Mammary epithelial cell (primary cell): ENCODE measurements at regions not wholly inside any gene's neighbourhood (a gene's known extent, or its start where the extent isn't known, plus 50 kb on each side); places are given as distances from the start of the nearest gene placed in this dataset.
"Not testable (repeated sequence)": the region's sequence is repeated elsewhere in the genome, so short reads cannot be mapped to it uniquely, and the experiment has no call there.

ENCODE experiments used
- CTCF ChIP-seq, 2 donors: IDR thresholded peaks in 1 of 2; conservative IDR thresholded peaks in 1 of 2; 2 replicates each; pipeline ENCODE4 v1.5.1; 2011 to 2012; ENCODE audit warnings: inconsistent platforms in 2 of 2, low read length in 2 of 2, mild to moderate bottlenecking in 2 of 2, control low read depth in 1 of 2, low read depth in 1 of 2; ENCODE audit not compliant: insufficient read depth in 1 of 2; ENCODE audit errors: extremely low read depth in 1 of 2
- EZH2 ChIP-seq: IDR thresholded peaks from 2 replicates; pipeline ENCODE4 v1.6.1; 2012; ENCODE audit warnings: low read length, inconsistent platforms, borderline replicate concordance

- TF ChIP-seq CTCF (conservative IDR thresholded peaks at IDR 0.05 in 1 of 2, IDR thresholded peaks at IDR 0.05 in 1 of 2; ENCODE audit: extremely low read depth in 1 of 2, insufficient read depth in 1 of 2, low read depth in 1 of 2, low read length in 2 of 2); EZH2: not testable (repeated sequence)
Observed at GRCh38 chr2:242104202-242104956, 234.8 kb downstream of the RTP5 start.
